Retina (tissue), 1 donor: ENCODE measurements at regions not wholly inside any gene's neighbourhood (a gene's known extent, or its start where the extent isn't known, plus 50 kb on each side); places are given as distances from the start of the nearest gene placed in this dataset.
"Not testable (repeated sequence)": the region's sequence is repeated elsewhere in the genome, so short reads cannot be mapped to it uniquely, and the experiment has no call there.

ENCODE experiments used
- DNase-seq: peaks from one replicate; pipeline ENCODE4 v3.0.0-alpha.2; 2016

DNA sequence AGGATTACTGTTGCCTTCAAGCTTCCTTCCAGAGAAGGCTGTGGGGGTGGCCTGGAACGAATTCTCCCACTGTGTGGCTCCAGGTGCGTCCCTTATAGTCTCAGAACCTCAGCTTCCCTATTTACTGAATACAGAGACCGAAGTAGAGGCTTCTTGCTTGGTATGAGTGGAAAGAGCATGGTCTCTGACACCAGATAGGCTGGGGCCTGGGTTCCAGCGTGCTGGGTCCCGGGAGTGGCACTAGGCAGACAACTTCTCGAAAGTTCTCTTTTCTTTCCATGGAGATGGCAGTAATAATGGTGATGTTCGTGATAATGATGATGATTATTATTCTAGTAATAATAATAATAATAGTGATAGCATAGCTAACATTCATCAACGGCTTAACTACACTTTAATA lies 161.7 kb downstream of the PTPRU start:
- DNase-seq: no peak

GRCh38 chr1:29397256-29397590 lies 160.9 kb downstream of the PTPRU start:
- no peak for DNase-seq

DNA sequence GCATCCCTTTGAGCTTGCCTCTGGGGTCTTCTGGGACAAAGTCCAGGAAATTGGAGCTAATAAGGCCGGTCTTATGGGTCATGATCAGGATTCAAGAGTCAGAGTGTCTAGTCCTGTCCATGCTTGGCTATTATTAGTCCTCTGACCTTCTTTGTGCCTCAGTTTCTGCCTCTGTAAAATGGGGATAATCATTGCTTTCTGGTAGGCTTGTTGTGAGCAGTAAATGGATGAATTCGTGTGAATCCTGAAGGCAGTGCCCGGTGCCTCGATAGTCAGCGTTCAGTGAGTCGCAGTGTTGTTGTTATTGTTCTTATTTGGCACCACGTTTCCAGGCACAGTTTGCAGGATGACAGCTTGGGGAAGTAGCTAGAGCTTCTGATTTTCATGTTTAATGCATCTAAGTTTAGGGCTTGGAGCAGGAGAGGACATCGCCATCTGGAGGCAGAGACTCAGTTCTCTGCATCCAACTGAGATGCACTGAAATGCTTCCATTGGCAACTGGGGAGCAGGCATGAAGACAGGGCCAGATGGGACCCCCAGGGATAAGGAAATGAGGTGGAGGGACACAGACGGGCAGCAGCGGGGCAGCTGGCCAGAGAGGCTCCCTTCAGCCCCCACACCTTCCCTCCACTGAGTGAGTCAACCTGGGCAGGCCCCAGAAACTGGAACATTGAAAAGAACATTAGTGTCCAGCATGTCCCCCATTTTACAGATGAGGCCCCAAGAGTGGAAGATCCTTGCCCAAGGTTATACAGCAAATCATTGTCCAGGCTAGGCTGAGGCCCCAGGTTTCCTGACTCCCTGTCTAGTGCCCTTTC lies 160.3 kb downstream of the PTPRU start:
- no peak for DNase-seq

GRCh38 chr1:29395736-29396437 lies 159.6 kb downstream of the PTPRU start:
- DNase-seq: no peak

DNA sequence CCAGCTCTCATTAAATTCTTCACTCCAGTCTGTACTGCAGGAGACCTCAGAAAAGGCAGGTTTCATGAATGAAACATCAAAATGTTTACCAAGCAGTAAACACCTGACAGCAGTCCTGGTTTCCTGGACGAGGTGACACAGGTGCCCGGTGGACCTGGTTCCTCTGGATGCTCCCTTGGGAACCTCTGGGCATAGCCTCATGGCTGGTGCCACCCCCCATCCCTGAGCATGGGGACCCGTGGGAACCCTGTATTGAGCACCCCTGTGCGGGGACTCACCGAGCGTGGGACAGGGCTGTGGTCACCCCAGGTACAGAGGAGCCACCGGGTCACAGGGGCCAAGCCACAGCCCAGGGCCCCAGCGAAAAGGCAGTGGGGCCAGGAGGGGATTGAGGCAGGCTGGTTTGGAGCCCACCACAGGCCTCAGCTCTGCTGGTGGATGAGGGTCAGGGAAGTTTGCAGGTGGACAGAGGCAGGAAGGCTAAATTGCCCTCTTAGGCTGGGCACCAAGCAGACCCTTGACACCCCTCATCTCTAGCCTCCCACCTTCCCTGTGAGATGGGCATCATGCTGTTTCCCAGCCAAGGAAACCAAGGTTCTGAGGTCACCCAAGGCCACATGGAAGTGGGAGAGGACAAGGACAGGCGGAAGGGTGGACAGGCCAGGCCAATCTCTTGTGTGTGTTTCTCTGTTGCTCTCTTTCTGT lies 158.4 kb downstream of the PTPRU start:
- DNase-seq: no peak

DNA sequence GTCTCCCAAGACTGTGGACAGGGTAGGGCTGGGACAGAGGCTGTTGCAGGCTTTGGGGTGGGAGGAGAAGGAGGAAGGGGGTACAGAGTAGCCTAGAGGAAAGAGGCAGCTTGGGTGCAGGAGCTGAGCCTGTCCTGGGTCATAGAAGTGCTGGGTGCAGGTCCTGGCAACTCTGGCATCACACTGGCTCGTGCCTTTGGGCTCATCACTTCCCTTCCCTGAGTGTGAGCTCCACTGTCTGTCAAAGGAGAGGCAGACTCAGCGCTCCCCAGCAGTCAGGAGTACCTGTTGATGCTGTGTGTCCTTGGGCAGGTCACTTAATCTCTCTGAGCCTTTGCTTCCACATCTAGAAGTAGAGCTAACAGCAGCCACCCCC lies 157.1 kb downstream of the PTPRU start:
- no peak for DNase-seq

DNA sequence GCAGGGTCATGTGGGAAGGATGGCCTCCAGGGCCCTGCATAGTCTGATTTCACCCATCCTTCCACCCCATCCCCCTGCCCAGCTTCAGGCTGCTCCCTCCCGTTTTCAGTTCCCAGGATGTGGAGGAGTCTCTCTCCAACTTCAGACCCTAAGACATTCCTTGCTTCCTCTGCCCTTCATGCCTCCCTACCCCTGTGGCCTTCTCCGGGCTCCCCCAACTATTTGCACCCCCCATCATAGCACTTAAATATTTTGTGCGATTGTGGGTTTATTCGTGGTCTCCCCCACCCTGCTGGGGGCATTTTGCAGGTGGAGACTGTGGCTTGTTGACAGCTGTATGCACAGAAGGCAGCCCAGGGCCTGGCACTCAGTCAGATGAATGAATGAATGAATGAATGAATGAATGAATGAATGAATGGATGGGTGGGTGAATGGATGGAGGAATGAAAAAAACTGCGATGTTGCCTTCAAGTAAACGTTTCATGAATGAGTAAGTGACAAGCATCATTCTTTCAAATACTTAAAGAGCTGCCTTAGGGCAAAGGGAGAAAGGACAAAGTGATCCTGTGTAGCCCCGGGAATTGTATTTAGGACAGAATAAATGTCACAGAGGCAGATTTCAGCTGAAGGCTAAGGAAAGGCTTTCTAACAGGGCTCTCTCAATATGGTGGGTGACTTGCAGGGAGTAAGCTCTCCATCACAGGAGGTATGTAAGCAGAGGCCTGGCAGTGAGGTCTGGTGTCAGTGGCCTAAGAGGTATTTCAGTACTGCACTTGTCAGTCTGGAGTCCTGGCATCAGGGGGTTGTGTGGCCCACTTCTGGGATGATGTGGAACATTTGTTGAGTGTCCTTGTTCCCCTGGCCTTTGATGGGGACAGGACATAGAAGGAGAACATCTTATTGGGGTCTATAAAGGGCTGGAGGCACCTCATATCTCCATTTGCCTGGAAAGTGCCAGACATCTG lies 156.4 kb downstream of the PTPRU start:
- no peak for DNase-seq

GRCh38 chr1:29392036-29392435 lies 155.7 kb downstream of the PTPRU start:
- no peak for DNase-seq

- no peak for DNase-seq
Observed at GRCh38 chr1:29391362-29391880, 155.1 kb downstream of the PTPRU start.

DNA sequence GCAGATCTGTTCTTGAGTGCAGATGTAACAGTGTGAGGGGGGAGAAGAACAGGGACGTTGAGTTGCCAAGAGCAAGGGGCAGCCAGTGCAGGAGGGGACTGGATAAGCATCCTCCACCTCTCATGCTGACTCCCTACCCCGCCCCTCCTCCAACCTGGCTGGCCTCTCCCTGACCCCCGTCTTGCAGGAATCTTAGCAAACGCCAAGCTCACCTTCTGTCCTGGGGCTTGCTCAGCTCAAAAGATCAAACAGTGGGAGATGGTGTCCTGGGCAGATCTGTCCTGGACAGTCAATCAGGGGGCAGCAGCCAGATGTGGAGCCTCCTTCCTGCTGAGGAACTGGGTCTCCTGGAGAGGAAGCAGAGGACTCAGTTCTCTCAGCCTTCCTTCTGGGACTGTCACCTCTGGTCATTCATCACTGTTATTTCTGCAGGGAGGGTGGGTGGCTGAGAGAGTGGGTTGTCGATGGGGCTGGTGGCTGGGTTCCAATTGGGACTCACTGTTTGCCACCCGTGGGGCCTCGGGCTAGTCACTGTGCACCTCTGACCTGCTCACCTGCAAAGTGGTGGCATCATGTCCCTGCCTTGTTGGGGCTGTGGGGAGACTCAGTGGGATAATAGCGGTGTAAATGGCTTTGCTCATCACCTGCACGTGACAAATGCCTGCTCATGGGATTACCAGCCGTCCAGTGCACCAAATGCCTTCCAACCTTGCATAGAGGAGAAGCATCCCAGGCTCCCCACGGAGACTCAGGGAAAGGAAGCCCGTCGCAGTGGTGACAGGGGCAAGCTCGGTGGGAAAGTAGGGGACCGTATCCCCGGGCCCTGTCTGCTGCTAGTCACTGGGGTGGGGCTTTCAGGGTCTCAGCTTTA lies 154.4 kb downstream of the PTPRU start:
- no peak for DNase-seq

DNA sequence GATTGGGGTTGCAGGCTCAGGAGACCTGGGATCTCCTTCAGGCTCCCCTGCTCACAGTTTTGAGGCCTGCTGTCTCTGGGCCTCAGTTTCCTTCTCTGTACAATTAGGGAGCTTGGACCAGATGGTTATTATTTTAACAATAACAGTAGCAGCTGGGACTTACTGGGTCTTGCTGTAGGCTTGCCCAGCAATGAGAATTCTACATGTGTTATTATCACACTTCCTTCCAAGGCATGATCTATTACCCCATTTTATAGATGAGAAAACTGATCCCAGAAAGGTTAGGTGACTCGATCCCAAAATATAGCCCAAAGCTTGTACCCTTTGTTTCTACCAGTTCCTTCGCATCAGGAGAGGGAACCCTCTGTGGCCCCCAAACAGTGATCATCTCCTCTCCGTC lies 153.8 kb downstream of the PTPRU start:
- no peak for DNase-seq

DNA sequence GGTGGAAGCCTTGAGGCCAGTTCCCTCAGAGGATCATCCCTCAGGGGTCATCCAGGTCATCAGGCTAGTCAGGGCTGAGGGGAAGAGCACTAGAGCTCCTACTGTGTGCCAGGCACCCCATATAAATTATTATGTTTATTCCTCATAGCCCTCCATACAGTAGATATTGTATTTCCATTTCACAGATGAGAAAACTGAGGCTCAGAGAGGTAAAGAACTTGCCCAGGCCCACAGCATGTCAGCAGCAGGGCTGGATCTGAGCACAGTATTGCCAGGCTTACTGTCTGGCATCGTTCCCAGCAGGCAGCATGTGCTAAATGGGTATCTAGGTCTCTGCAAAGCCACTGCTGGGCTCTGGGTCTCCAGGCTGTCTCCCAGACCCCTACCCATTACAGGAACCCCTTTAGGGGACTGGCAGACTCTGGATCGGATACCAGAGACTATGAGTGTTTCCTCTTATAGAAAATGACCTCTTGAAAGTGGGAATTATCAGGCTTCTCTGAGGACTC lies 153.3 kb downstream of the PTPRU start:
- DNase-seq: no peak

DNA sequence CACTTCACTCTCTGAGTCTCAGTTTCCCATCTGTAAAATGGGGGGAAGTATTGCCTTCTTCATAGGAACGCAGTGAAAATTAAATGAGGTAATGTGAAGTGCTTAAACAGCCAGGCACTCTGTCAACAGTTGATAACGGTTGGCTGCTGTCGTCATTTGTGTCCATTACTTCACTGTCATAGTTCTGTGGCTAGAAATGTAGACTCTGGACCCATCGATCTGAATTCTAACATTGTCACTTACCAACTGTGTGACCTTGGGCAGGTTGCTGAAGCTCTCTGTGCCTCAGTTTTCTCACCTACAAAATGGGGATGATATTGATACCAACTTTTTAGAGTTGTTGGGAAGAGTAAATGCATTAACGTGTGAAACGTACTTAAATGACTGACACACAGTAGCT lies 152.6 kb downstream of the PTPRU start:
- no peak for DNase-seq

GRCh38 chr1:29388170-29388569 lies 151.8 kb downstream of the PTPRU start:
- DNase-seq: no peak

DNA sequence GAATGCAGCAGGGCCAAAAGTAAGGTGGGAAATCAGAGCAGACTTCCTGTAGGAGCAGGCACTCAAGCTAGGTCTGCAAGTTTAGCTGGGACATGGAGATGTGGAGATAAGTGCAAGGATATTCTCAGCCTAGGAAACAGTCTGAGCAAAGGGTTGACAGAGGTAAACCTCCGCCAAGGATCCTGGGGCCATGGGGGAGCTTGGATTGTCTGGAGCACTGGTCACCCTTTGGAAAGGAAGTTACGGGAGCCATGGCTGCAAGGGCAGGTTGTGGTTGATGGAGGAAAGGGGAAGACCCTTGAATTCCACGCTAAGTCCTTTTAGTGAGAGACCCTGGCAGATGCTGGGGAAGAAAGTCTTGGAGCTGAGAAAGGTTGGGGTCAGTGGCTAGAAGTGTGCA lies 150.9 kb downstream of the PTPRU start:
- DNase-seq: no peak

GRCh38 chr1:29386453-29386852 lies 150.1 kb downstream of the PTPRU start:
- DNase-seq: not testable (repeated sequence)

DNA sequence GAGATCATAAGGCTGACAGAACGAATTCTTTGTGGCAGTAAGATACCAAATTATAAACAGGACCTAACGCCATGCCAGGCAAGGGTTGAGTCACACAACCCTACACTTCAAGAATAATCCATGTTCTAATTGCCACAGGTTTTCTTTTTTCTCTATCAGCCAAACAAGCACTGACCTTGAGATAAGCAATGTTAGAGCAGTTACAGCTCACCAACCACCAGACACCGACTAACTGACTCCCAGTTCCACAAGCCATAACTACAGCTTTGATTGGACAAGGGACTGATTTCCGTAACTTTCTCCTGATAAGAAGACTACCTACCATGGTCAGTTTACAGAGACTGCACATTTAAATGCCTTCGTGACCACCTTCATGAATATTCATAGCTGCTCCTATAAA lies 149.6 kb downstream of the PTPRU start:
- no peak for DNase-seq

DNA sequence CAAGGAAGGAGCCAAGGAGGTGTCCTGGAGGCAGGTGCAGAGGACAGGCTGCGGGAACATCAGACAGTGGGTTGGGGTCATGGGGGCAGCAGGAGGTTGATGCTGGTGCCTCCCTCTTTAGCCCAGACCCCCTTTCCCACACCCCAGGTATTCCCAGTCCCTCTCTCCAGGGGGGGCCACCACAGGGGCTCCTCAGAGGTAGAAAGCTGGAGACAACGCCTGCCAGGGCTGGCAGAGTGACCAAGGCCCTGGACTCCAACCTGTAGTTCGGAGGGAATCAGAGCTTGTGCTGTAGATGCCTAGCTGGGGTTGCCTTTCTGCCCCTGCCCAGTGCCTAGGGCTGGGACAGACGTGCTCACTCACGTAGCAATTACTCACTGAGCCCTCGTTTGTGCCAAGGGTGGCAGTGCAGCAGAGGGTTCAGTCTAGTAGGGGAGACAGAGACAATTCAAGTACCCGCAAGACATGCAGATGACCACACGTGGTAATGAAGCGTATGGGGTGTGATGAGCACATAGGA lies 148.2 kb downstream of the PTPRU start:
- DNase-seq: no peak

- DNase-seq: no peak
Observed at GRCh38 chr1:29383746-29384371, 147.5 kb downstream of the PTPRU start.
